Bronchial epithelial cell (primary cell): ENCODE measurements at regions not wholly inside any gene's neighbourhood (a gene's known extent, or its start where the extent isn't known, plus 50 kb on each side); places are given as distances from the start of the nearest gene placed in this dataset.
A peak's percentile ranks its signal among the peaks of the same experiment; 100 is the strongest.

Source experiments
- DNase-seq: peaks from one replicate; pipeline ENCODE4 v3.0.0-alpha.2; 2010; ENCODE audit warnings: low read depth
- FAIRE-seq: peaks from 2 replicates; lab custom pipeline; 2011; peaks lifted over from hg19 to GRCh38; lab: Jason Lieb, UNC
- H3K27me3 ChIP-seq: 2 replicates; pipeline ENCODE4 v1.5.1; 2011; ENCODE audit warnings: low read length; ENCODE audit not compliant: control insufficient read depth, insufficient read depth
- H3K36me3 ChIP-seq: 2 replicates; pipeline ENCODE4 v1.5.1; 2011; ENCODE audit warnings: low read length; ENCODE audit not compliant: control insufficient read depth, insufficient read depth
- H3K4me3 ChIP-seq: 2 replicates; pipeline ENCODE4 v1.5.1; 2011; ENCODE audit warnings: mild to moderate bottlenecking, low read depth, low read length, control low read depth
- CTCF ChIP-seq: IDR thresholded peaks from 2 replicates; pipeline ENCODE4 v1.5.1; 2011; ENCODE audit warnings: mild to moderate bottlenecking, moderate library complexity, low read length, control low read depth, inconsistent platforms; ENCODE audit not compliant: insufficient read depth, severe bottlenecking

GRCh38 chr5:89723907-89724306 lies 685.6 kb downstream of the CETN3 start:
- H3K36me3 ChIP-seq, result no peaks in the 10 kb centered on the region
- DNase-seq, result peak; percentile 23
- no peaks in the 10 kb centered on the region for H3K27me3 ChIP-seq
- H3K4me3 ChIP-seq, result no peak overlapping the region
- FAIRE-seq, result no peak
- TF ChIP-seq CTCF, result no peak

- no peak overlapping the region for H3K4me3 ChIP-seq
- FAIRE-seq, result no peak
- no peak for TF ChIP-seq CTCF
- H3K36me3 ChIP-seq, result no peaks in the 10 kb centered on the region
- H3K27me3 ChIP-seq, result no peaks in the 10 kb centered on the region
- DNase-seq, result no peak
Measured at GRCh38 chr5:89722538-89722937, 687.0 kb downstream of the CETN3 start.

- TF ChIP-seq CTCF, result no peak
- Histone ChIP-seq H3K27me3 (no peaks in the 10 kb centered on the region), H3K36me3 (no peaks in the 10 kb centered on the region), H3K4me3 (no peak overlapping the region)
- FAIRE-seq (no peak), DNase-seq (no peak)
Measured at GRCh38 chr5:89721931-89722330, 687.6 kb downstream of the CETN3 start.

GRCh38 chr5:89721353-89721752 lies 688.2 kb downstream of the CETN3 start:
- H3K27me3 ChIP-seq, result no peaks in the 10 kb centered on the region
- H3K4me3 ChIP-seq, result no peak overlapping the region
- H3K36me3 ChIP-seq, result no peaks in the 10 kb centered on the region
- FAIRE-seq (no peak), DNase-seq (no peak)
- no peak for TF ChIP-seq CTCF

GRCh38 chr5:89712134-89712700 lies 697.3 kb downstream of the CETN3 start:
- no peaks in the 10 kb centered on the region for H3K36me3 ChIP-seq
- H3K4me3 ChIP-seq, result no peak overlapping the region
- DNase-seq, result no peak
- no peak for FAIRE-seq
- TF ChIP-seq CTCF, result no peak
- no peaks in the 10 kb centered on the region for H3K27me3 ChIP-seq

- no peak for FAIRE-seq
- Histone ChIP-seq H3K4me3 (no peak overlapping the region), H3K36me3 (no peaks in the 10 kb centered on the region), H3K27me3 (no peaks in the 10 kb centered on the region)
- TF ChIP-seq CTCF, result no peak
- no peak for DNase-seq
Measured at GRCh38 chr5:89711526-89711925, 698.0 kb downstream of the CETN3 start.
